ENCODE measurements at regions not wholly inside any gene's neighbourhood (a gene's known extent, or its start where the extent isn't known, plus 50 kb on each side); places are given as distances from the start of the nearest gene placed in this dataset.

DNA sequence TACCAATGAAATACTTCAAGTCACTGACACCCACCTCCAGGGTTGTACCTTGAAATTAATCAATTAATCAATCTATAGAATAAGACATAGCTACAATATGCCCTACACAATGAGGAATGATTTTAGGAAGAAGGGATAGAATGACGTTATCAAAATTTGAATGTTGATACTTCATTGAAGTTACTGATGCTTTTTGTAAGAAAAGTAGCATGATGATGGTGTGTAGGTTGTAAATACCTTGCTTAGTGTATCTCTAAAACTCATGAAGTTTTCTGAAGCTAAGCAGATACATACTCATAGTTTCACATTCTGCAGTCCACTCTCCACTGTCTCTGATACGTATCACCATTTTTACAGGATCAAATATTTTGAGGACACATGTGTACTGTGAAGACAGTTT, 670.4 kb upstream of the GOT2 start:
- Histone ChIP-seq H3K4me3 (no peak overlapping the region), H3K4me1 (no peaks in the 10 kb centered on the region), H3K27me3 (no peaks in the 10 kb centered on the region), H3K36me3 (no peaks in the 10 kb centered on the region), H3K27ac (no peak overlapping the region), H3K9me3 (no peaks in the 10 kb centered on the region)
- TF ChIP-seq POLR2AphosphoS5 (IDR thresholded peaks at IDR 0.05) (no peak), EP300 (IDR thresholded peaks at IDR 0.05) (no peak), POLR2A (IDR thresholded peaks at IDR 0.05) (no peak)
- TF ChIP-seq, protein P1, sequence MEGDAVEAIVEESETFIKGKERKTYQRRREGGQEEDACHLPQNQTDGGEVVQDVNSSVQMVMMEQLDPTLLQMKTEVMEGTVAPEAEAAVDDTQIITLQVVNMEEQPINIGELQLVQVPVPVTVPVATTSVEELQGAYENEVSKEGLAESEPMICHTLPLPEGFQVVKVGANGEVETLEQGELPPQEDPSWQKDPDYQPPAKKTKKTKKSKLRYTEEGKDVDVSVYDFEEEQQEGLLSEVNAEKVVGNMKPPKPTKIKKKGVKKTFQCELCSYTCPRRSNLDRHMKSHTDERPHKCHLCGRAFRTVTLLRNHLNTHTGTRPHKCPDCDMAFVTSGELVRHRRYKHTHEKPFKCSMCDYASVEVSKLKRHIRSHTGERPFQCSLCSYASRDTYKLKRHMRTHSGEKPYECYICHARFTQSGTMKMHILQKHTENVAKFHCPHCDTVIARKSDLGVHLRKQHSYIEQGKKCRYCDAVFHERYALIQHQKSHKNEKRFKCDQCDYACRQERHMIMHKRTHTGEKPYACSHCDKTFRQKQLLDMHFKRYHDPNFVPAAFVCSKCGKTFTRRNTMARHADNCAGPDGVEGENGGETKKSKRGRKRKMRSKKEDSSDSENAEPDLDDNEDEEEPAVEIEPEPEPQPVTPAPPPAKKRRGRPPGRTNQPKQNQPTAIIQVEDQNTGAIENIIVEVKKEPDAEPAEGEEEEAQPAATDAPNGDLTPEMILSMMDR (IDR thresholded peaks at IDR 0.05), result no peak
- WGBS, result 91% methylated on average over 2 of the region's 2 CpGs
- no peak for DNase-seq (ENCODE audit: low spot score in 2 of 2)

DNA sequence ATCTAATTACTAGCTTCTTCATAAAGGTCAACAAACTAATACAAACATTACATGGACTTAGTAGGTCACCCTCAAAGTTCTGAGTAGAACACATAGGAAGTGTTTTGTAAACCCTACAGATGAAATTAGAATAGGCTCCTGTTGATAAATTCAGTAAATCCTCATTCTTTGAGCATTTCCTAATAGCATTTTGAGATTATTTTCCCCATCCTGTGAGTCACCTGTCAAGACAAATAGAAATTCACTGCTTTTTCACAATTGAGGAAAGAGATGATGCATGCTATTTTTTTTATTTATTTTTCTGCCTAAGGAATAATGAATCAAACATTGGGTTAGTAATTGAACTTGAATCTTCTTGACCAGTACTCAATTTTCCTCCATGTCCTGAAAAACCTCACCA, 666.7 kb upstream of the GOT2 start:
- H3K4me1 ChIP-seq, result no peaks in the 10 kb centered on the region
- H3K27me3 ChIP-seq, result no peaks in the 10 kb centered on the region
- TF ChIP-seq POLR2AphosphoS5 (IDR thresholded peaks at IDR 0.05), result no peak
- TF ChIP-seq, protein P1 (IDR thresholded peaks at IDR 0.05), result no peak
- no peak for TF ChIP-seq EP300 (IDR thresholded peaks at IDR 0.05)
- no peak for TF ChIP-seq POLR2A (IDR thresholded peaks at IDR 0.05)
- no peaks in the 10 kb centered on the region for H3K36me3 ChIP-seq
- DNase-seq (ENCODE audit: low spot score in 2 of 2), result no peak
- no peaks in the 10 kb centered on the region for H3K9me3 ChIP-seq
- H3K27ac ChIP-seq, result no peak overlapping the region
- H3K4me3 ChIP-seq, result no peak overlapping the region

- TF ChIP-seq POLR2AphosphoS5 (IDR thresholded peaks at IDR 0.05) (no peak), POLR2A (IDR thresholded peaks at IDR 0.05) (no peak), EP300 (IDR thresholded peaks at IDR 0.05) (no peak)
- TF ChIP-seq, protein P1 (IDR thresholded peaks at IDR 0.05), result no peak
- no peaks in the 10 kb centered on the region for H3K27me3 ChIP-seq
- H3K36me3 ChIP-seq, result no peaks in the 10 kb centered on the region
- H3K9me3 ChIP-seq, result no peaks in the 10 kb centered on the region
- H3K27ac ChIP-seq, result no peak overlapping the region
- 75% methylated on average over 2 of the region's 2 CpGs for WGBS
- H3K4me3 ChIP-seq, result no peak overlapping the region
- DNase-seq (ENCODE audit: low spot score in 2 of 2), result no peak
- no peaks in the 10 kb centered on the region for H3K4me1 ChIP-seq
These were observed 663.5 kb upstream of the GOT2 start for GRCh38 chr16:59397638-59398037.

- no peaks in the 10 kb centered on the region for H3K4me1 ChIP-seq
- no peaks in the 10 kb centered on the region for H3K27me3 ChIP-seq
- TF ChIP-seq, protein P1 (IDR thresholded peaks at IDR 0.05), result no peak
- TF ChIP-seq POLR2A (IDR thresholded peaks at IDR 0.05) (no peak), POLR2AphosphoS5 (IDR thresholded peaks at IDR 0.05) (no peak), EP300 (IDR thresholded peaks at IDR 0.05) (no peak)
- H3K27ac ChIP-seq, result no peak overlapping the region
- no peak for DNase-seq (ENCODE audit: low spot score in 2 of 2)
- H3K9me3 ChIP-seq, result no peaks in the 10 kb centered on the region
- no peaks in the 10 kb centered on the region for H3K36me3 ChIP-seq
- no peak overlapping the region for H3K4me3 ChIP-seq
These were observed 660.4 kb upstream of the GOT2 start for GRCh38 chr16:59394526-59394925.

GRCh38 chr16:59392911-59393310, 658.8 kb upstream of the GOT2 start:
- TF ChIP-seq POLR2AphosphoS5 (IDR thresholded peaks at IDR 0.05), result no peak
- no peak for TF ChIP-seq POLR2A (IDR thresholded peaks at IDR 0.05)
- no peak for TF ChIP-seq EP300 (IDR thresholded peaks at IDR 0.05)
- TF ChIP-seq, protein P1 (IDR thresholded peaks at IDR 0.05), result no peak
- Histone ChIP-seq H3K4me1 (no peaks in the 10 kb centered on the region), H3K9me3 (no peaks in the 10 kb centered on the region), H3K4me3 (no peak overlapping the region), H3K27ac (no peak overlapping the region), H3K36me3 (no peaks in the 10 kb centered on the region), H3K27me3 (no peaks in the 10 kb centered on the region)
- 77% methylated on average over 2 of the region's 2 CpGs for WGBS
- DNase-seq (ENCODE audit: low spot score in 2 of 2), result no peak
